COR-L47 (cell line): ENCODE measurements at regions not wholly inside any gene's neighbourhood (a gene's known extent, or its start where the extent isn't known, plus 50 kb on each side); places are given as distances from the start of the nearest gene placed in this dataset.
"Not testable (repeated sequence)": the region's sequence is repeated elsewhere in the genome, so short reads cannot be mapped to it uniquely, and the experiment has no call there.

Experiments
- DNase-seq: peaks from one replicate; lab custom pipeline; 2025; lab: John Stamatoyannopoulos, UW

DNA sequence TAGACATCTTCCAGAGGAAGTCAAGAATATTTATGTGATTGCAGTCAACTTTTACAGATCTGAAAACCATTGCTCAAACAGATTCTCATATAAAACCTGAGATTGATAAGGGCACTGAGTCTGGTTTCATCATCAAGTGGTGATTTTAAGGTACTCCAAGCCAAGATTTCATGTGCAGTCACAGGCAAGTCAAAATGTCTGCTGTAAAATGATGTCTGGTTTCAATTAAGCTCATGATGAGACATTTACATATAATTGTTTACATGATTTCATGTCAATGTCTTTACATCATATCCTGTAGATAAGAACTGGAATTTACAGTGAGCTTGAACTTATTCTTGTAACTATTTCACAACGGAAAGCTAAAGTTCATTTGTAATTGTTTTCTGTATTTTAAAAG lies 1215.5 kb downstream of the ROBO2 start:
- no peak for DNase-seq

- no peak for DNase-seq
Observed at GRCh38 chr3:78256123-78256522, 1216.2 kb downstream of the ROBO2 start.

- no peak for DNase-seq
Observed at GRCh38 chr3:78257951-78258530, 1218.1 kb downstream of the ROBO2 start.

- no peak for DNase-seq
Observed at GRCh38 chr3:78258798-78259197, 1218.9 kb downstream of the ROBO2 start.

GRCh38 chr3:78260388-78260787 lies 1220.5 kb downstream of the ROBO2 start:
- no peak for DNase-seq

GRCh38 chr3:78266550-78266949 lies 1226.7 kb downstream of the ROBO2 start:
- not testable (repeated sequence) for DNase-seq

DNA sequence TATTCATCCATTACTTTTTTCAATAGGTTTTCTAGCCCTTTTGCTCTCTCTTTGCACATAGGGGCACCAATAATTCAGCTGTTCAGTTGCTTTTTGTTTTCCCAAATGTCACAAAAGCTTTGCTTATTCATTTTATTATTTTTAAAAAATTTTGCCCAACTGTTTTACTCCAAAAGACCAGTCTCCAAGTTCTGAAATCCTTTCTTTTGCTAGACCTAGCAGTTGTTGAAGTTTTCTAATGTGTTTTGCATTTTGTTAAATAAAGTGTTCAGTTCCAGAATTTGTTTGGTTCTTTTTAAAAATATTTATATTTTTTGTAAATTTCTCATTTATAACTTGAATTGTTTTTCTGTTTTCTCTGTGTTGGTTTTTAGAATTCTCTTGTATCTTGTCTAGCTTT lies 1227.3 kb downstream of the ROBO2 start:
- DNase-seq, result no peak

DNA sequence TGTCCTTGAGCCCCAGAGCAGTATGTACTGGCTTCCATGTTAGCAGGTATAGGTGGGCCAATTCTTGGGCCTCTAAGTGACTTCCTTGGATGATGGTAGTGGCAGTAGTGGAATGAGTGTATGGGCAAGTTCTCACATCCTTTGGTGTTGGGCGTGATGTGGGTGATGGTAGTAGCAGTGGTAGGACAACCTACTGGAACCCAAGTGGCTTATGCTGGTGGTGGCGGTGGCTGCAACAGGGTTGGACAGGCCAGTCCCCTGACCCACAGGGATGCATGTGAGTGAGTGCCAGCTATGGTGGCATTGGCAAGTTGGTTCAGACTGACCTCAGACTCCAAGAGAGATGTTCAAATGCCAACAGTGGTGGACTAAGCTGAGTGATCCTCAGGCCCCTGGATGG lies 1228.2 kb downstream of the ROBO2 start:
- DNase-seq, result no peak

DNA sequence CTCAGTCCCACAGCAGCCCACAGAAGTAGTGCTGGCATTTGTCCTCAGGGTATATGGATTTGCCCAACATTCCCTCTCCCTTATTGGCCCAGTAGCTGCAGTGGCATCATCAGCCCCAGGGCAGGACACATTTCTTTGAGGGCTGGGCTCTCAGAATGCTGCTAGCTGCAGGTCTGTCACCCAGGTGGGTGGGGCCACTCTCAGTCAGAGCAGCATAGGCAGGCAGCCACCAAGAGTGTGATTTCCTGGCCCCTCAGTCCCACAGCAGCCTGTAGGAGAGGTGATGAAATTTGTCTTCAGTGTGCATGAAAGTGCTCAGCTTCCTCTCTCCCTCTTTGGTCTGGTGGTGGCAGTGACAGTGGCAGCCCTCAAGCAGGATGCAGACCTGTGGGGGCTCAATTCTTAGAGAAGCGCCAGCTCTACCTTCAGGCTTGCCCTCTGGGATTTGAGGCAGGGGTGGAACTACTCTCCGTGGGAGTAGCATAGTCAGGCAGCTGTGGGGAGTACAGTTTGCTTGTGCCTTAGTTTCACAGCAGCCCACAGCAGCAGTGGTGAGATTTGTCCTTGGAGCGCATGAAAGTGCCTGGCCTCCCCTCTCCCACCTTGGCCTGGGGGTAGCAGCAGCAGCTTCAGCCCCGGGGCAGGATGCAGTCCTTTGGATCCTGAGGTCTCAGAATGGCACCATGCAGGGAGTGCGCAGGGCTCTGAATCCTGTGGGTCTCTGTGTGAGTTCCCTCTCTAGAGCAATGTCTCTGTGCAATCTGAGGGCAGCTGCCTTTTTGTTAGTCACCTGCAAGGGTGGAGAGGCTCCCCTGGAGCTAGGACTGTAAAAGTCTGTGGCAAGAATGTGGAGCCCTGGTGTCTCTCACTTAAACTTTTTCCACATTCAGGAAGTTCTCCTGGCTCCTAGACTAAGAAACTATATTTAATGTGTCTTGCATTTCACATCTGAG lies 1229.1 kb downstream of the ROBO2 start:
- no peak for DNase-seq

- no peak for DNase-seq
Observed at GRCh38 chr3:78273326-78273725, 1233.4 kb downstream of the ROBO2 start.

DNA sequence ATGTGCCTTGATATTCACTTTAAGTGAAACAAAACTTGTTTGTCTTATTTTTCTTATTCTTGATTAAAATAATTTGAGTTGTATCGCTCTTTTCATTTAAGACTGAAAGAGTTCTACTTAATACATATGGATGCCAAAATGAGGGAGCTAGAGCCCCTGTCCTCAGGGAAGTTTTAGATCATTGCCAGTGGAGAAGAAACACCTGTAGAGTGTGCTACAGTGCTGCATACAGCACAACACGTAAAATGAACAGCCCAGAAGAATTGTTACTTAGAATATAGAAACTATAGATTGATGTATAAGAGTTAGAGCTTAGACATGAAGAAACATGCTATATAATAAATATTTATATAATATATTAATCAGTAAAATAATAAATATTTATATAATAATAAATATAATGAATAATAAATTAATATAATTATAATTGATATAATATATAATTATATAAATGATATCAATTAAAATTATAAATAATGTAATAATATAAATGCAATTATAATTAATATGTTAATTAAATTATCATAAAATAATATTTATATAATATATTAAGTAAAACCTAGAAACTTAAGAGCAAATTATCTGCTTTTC lies 1234.7 kb downstream of the ROBO2 start:
- DNase-seq, result no peak

DNA sequence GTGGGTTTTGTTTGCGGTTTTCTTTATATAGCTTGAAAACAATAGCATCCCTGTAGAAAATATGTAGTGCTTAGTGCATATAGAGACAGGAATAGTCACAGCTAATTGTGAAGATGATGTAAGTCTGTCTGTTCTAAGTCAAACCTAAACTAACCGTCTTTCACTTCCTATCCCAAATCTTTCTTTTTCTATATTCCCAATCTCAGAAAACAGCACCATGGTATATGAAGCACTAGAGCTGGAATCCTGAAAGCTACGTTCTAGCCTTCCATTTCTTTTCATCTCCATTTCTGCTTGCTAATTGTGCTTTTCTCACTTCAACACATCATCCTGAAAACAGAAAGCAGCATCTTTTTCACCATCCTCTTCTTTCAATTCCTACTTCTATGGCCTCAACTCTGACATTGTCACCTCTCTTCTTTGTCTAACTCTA lies 1235.5 kb downstream of the ROBO2 start:
- DNase-seq, result no peak

- DNase-seq, result no peak
Observed at GRCh38 chr3:78277220-78277619, 1237.3 kb downstream of the ROBO2 start.

DNA sequence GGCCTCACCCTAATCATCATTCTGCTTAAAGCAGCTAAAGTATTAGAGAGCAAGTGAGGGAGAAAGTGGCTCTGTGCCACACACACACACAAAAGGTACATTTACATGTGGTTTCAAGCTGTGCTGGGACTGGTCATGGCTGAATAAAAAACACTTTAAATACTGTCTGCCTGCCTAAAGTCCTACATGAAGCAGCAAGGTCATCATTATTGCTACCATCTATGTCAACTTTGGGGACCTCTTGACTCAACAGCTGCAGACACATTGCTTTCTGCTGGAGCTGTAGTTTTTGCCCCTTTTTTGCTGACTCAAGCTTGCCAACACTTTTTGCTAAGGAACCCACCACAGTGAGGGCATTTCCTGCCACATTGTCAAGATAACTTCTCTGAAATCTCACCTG lies 1237.9 kb downstream of the ROBO2 start:
- DNase-seq, result peak; percentile 0

DNA sequence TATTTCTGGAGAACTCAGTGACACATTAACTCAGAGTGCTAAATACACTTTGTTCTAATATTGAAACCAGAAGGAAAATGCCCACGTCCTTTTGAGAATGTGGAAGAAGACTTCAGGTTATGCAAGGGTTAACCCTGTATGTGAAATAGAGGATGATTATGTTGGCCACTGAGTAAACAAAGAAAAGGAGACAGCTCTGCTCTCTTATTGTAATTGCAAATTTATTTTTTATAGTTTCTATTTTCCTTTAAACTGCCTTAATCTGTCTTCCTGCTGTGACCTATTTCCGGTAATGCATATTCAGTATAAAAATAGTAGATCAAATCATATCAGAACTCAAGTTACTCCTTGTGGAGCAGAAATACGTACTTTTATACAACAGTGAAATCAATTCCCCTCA lies 1239.2 kb downstream of the ROBO2 start:
- DNase-seq, result no peak

DNA sequence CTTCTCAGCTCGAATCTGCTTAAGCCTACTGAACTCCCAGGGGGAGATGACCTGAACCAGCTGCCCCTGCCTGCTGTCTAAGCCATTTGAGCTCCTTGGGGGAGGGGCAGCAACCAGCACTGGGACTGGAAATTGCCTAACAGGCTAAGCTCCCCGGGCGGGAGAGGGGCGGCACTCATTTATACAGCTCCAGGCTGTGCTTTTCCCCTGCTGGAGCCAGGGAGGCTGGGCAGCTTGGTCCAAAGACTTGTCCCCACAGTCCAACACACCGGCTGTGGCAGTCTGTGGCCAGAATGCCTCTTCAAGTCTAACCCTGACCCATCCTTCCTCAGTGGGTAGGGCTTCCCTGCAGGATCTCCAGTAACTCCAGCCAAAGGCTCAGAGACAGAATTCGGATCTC lies 1241.5 kb downstream of the ROBO2 start:
- no peak for DNase-seq

DNA sequence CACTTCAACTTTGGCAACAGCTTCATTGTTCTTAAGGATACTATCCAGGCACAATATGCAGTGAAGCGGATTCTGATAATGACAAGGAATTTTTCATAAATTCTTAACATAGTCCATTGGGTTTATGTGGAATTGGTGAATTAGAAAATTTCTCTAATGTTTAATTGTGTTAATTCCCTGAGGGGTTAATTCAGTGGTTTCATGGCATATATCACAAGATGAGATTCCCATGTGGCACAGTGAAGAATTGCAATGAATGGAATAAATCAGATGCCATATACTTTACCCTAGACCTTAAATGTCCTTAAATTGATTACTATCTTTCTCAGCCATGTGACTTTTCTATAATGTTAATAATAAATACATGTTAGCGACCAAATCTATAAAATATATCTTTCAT lies 1244.1 kb downstream of the ROBO2 start:
- no peak for DNase-seq

DNA sequence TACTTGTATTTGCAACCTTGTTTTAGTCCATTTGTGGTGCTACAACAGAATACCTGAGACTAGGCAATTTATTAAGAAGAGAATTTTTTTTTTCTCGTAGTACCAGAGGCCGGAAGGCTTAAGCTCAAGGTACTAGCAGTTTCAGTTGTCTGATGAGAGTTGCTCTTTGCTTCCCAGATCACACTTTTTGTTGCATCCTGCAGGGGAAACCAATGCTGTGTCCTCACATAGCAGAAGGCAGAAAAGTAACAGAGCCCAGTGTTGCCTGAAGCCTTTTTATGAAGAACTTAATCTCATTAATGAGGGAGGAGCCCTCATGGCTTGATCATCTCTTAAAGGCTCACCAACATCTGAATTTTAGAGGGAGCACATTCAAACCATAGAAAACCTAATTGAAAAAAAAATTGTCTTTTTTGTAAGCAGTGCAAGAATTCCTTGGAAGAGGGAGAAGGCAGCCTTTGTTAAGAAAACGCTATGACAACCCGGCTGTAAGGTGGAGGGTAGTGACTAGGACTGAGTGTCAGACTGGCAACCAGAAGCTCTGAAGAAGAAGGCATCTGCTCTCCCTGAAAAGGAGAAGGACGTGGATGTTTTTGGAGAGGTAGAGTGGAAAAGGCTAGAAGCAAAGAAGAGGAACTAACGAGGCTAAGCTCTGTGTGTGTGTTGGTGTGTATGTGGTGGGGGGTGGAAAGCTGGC lies 1245.3 kb downstream of the ROBO2 start:
- no peak for DNase-seq

GRCh38 chr3:78287085-78287484 lies 1247.2 kb downstream of the ROBO2 start:
- DNase-seq, result no peak

DNA sequence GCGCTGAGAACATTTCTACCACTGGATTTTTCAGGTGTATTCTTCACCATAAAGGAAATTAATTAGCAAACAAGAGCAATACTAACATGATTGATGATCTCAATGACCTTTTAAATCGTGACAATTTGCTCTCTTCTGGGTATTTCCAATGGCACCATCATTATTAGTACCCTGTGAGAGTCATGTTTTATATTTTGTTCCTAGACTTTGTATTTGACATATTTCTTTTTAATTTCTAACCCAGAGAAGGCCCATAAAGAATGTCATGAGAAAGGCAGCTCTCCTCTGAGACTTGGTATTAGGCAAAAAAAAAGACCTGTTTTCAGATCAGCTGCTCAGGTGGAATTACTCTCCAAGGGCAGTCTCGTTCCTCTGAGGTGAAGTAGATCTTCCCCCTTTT lies 1253.4 kb downstream of the ROBO2 start:
- no peak for DNase-seq

DNA sequence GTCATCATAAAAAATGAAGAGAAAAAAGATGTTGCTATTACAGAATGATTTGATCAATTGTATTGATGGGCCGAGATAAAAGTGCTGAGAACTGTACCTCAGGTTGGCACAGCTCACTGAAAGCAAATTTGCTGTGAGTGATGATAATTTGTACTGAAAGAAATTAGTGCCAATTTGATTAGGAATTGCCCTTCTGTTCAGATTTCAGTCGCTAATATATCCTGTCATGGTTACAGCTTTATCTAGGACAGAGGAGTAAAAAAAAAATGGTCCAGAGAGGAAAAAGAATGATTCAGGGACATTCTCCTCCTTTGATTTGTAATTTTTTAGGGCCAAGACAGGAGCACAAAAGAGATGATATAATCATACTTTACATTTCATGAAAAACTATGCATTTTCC lies 1264.2 kb downstream of the ROBO2 start:
- DNase-seq, result no peak

DNA sequence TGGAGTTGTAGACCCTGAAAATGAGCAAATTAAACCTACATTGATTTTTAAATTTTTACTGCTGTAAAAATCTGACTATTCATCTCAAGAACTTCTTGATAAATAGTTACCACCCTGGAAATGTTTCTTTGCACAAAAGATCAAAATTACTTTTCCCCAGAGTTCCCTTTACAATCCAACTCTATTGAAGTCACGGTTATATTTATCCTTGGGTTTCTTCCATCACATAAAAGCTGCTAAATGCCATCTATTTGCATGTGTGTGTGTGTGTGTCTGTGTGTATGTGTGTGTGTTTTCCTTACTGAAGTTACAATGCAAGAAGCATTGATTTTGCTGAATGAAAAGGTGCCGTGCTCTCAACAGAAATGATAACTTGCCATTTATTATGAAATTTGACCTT lies 1273.0 kb downstream of the ROBO2 start:
- DNase-seq, result no peak

DNA sequence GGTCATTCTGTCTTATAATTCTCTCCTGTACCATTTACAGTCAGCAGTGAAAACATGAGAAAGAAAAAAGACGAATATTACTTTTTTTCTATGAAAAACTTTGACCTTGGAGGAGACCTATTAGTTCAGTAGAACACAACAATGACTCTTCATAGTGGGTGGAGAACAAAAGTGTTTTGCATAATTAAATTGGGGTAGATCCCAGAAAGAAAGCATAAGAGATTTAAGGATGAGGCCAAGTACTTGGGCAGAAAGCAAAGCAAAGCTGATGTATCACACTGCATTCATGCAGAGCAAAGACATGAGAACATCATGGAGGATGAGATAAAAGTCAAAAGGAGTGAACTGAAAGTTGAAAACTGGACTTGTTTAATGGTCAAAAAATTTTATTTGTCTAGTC lies 1273.4 kb downstream of the ROBO2 start:
- DNase-seq, result no peak
